ENCODE measurements at regions not wholly inside any gene's neighbourhood (a gene's known extent, or its start where the extent isn't known, plus 50 kb on each side); places are given as distances from the start of the nearest gene placed in this dataset.
"Not testable (repeated sequence)": the region's sequence is repeated elsewhere in the genome, so short reads cannot be mapped to it uniquely, and the experiment has no call there.

GRCh38 chr11:38640854-38641253, 2042.8 kb upstream of the RAG2 start:
- Histone ChIP-seq H3K27ac (ENCODE audit: low read depth, low read length) (no peak overlapping the region), H3K4me2 (ENCODE audit: insufficient read depth, low read length) (no peak overlapping the region), H3K4me3 (ENCODE audit: insufficient read depth, low read length) (no peak overlapping the region), H3K36me3 (ENCODE audit: insufficient read depth, low read length) (no peaks in the 10 kb centered on the region), H3K4me1 (ENCODE audit: insufficient read depth, low read length) (no peaks in the 10 kb centered on the region), H2AFZ (ENCODE audit: low read length) (no peak overlapping the region), H3K27me3 (ENCODE audit: insufficient read depth, low read length) (no peaks in the 10 kb centered on the region), H3K79me2 (ENCODE audit: insufficient read depth, low read length) (no peaks in the 10 kb centered on the region), H4K20me1 (ENCODE audit: insufficient read depth, low read length) (no peaks in the 10 kb centered on the region), H3K9me3 (ENCODE audit: low read depth, low read length) (peaks cover 9% of the 10 kb centered on the region)
- DNase-seq (ENCODE audit: insufficient read length, low spot score, missing footprints) = no peak
- TF ChIP-seq CTCF (IDR thresholded peaks at IDR 0.05; ENCODE audit: extremely low read depth, low read depth, low read length) = no peak

- H2AFZ ChIP-seq (ENCODE audit: low read length) = no peak overlapping the region
- no peak overlapping the region for H3K4me2 ChIP-seq (ENCODE audit: insufficient read depth, low read length)
- H3K27me3 ChIP-seq (ENCODE audit: insufficient read depth, low read length) = no peaks in the 10 kb centered on the region
- H3K36me3 ChIP-seq (ENCODE audit: insufficient read depth, low read length) = no peaks in the 10 kb centered on the region
- no peaks in the 10 kb centered on the region for H3K9me3 ChIP-seq (ENCODE audit: low read depth, low read length)
- DNase-seq (ENCODE audit: insufficient read length, low spot score, missing footprints) = no peak
- no peaks in the 10 kb centered on the region for H4K20me1 ChIP-seq (ENCODE audit: insufficient read depth, low read length)
- H3K79me2 ChIP-seq (ENCODE audit: insufficient read depth, low read length) = no peaks in the 10 kb centered on the region
- no peak overlapping the region for H3K4me3 ChIP-seq (ENCODE audit: insufficient read depth, low read length)
- no peaks in the 10 kb centered on the region for H3K4me1 ChIP-seq (ENCODE audit: insufficient read depth, low read length)
- TF ChIP-seq CTCF (IDR thresholded peaks at IDR 0.05; ENCODE audit: extremely low read depth, low read depth, low read length) = no peak
- H3K27ac ChIP-seq (ENCODE audit: low read depth, low read length) = no peak overlapping the region
Observed at GRCh38 chr11:38612701-38613100, 2014.7 kb upstream of the RAG2 start.

GRCh38 chr11:38601371-38601770, 2003.3 kb upstream of the RAG2 start:
- H3K27me3 ChIP-seq (ENCODE audit: insufficient read depth, low read length); H3K27ac ChIP-seq (ENCODE audit: low read depth, low read length); H3K4me1 ChIP-seq (ENCODE audit: insufficient read depth, low read length); H3K9me3 ChIP-seq (ENCODE audit: low read depth, low read length); H3K4me2 ChIP-seq (ENCODE audit: insufficient read depth, low read length); H2AFZ ChIP-seq (ENCODE audit: low read length); H3K36me3 ChIP-seq (ENCODE audit: insufficient read depth, low read length); H3K79me2 ChIP-seq (ENCODE audit: insufficient read depth, low read length); DNase-seq (ENCODE audit: insufficient read length, low spot score, missing footprints); H3K4me3 ChIP-seq (ENCODE audit: insufficient read depth, low read length); H4K20me1 ChIP-seq (ENCODE audit: insufficient read depth, low read length): not testable (repeated sequence)

GRCh38 chr11:38598418-38598817, 2000.4 kb upstream of the RAG2 start:
- no peak overlapping the region for H3K4me3 ChIP-seq (ENCODE audit: insufficient read depth, low read length)
- no peaks in the 10 kb centered on the region for H3K9me3 ChIP-seq (ENCODE audit: low read depth, low read length)
- TF ChIP-seq CTCF (IDR thresholded peaks at IDR 0.05; ENCODE audit: extremely low read depth, low read depth, low read length) = no peak
- no peaks in the 10 kb centered on the region for H3K4me1 ChIP-seq (ENCODE audit: insufficient read depth, low read length)
- no peak overlapping the region for H3K27ac ChIP-seq (ENCODE audit: low read depth, low read length)
- no peaks in the 10 kb centered on the region for H3K27me3 ChIP-seq (ENCODE audit: insufficient read depth, low read length)
- H3K79me2 ChIP-seq (ENCODE audit: insufficient read depth, low read length) = no peaks in the 10 kb centered on the region
- no peaks in the 10 kb centered on the region for H3K36me3 ChIP-seq (ENCODE audit: insufficient read depth, low read length)
- no peak overlapping the region for H2AFZ ChIP-seq (ENCODE audit: low read length)
- DNase-seq (ENCODE audit: insufficient read length, low spot score, missing footprints) = no peak
- H3K4me2 ChIP-seq (ENCODE audit: insufficient read depth, low read length) = no peak overlapping the region
- H4K20me1 ChIP-seq (ENCODE audit: insufficient read depth, low read length) = no peaks in the 10 kb centered on the region

GRCh38 chr11:38595359-38596016, 1997.5 kb upstream of the RAG2 start:
- not testable (repeated sequence) for DNase-seq (ENCODE audit: insufficient read length, low spot score, missing footprints); H3K27me3 ChIP-seq (ENCODE audit: insufficient read depth, low read length); H3K4me1 ChIP-seq (ENCODE audit: insufficient read depth, low read length); H3K36me3 ChIP-seq (ENCODE audit: insufficient read depth, low read length); H4K20me1 ChIP-seq (ENCODE audit: insufficient read depth, low read length); H3K9me3 ChIP-seq (ENCODE audit: low read depth, low read length); H3K27ac ChIP-seq (ENCODE audit: low read depth, low read length); H2AFZ ChIP-seq (ENCODE audit: low read length); H3K79me2 ChIP-seq (ENCODE audit: insufficient read depth, low read length); H3K4me3 ChIP-seq (ENCODE audit: insufficient read depth, low read length); H3K4me2 ChIP-seq (ENCODE audit: insufficient read depth, low read length)

Measured in osteoblast (primary cell).